Putamen (tissue), 1 donor: ENCODE measurements at regions not wholly inside any gene's neighbourhood (a gene's known extent, or its start where the extent isn't known, plus 50 kb on each side); places are given as distances from the start of the nearest gene placed in this dataset.

Experiments
- DNase-seq: peaks from one replicate; pipeline ENCODE4 v3.0.0-alpha.2; 2016; ENCODE audit warnings: low spot score

DNA sequence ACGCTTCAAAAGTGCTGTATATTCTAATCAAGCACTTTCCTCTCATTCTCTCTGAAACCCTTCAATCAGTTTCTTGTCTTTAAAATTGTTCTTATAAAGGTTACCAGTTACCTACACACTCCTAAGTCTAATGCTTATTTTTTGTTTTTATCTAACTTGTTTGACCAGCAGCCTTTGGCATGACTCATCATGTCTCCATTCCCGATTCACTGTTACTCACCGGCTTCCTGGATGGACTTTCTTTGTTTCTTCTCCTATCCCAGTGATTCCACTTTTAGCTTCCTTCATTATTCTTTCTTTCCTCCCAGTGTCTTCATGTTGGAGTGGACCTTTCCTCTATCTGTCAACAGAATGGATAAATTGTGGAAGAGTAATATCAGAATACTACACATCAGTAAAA is 368.6 kb upstream of the CCDC196 start:
- no peak for DNase-seq

DNA sequence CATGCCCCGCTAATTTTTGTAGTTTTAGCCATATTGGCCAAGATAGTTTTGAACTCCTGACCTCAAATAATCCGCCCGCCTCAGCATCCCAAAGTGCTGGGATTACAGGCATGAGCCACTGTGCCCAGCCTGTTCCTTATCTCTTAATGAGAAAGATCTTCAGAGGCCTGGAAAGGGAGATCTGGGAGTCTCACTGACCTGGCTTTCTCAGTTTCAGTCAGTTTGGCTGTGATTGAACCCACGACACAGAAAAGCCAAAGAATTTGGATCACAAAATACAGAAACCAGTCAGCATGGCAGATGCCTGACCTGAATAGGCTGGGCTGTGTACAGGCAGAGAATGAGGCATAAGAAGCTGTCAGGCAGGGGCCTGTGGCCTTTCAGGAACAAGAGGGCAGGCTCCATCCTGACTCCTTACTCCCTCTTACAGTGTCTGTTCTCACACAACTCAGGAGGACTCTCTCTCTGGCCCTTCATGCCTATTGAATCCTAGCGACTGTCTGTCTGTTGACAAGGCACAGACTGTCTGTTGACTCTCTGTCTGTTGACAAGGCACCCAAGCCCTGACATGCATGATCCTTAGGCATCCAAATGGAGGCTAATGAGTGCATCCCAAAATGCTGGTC is 366.5 kb upstream of the CCDC196 start:
- DNase-seq, result no peak

DNA sequence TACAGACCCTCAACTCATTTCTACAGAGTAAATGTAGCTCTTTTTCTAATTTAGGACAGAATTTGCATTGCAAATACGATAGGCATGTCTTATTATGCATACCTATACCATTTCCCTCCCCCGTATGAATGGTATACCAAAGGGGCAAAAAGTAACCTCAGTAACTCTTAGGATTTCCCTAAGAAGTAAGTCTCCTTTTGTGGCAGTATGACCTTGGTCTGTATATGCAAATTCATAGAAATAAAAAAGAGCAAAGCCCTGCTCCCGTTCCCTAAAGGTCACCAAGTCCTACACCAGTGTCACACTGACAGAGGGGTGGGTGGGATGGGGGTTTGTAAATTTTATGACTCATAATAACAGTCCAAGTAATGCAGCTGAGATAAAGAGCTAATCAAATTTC is 365.8 kb upstream of the CCDC196 start:
- DNase-seq, result no peak

GRCh38 chr14:66121859-66122258 is 364.3 kb upstream of the CCDC196 start:
- DNase-seq, result no peak

- no peak for DNase-seq
Measured at GRCh38 chr14:66129224-66129623, 356.9 kb upstream of the CCDC196 start.

DNA sequence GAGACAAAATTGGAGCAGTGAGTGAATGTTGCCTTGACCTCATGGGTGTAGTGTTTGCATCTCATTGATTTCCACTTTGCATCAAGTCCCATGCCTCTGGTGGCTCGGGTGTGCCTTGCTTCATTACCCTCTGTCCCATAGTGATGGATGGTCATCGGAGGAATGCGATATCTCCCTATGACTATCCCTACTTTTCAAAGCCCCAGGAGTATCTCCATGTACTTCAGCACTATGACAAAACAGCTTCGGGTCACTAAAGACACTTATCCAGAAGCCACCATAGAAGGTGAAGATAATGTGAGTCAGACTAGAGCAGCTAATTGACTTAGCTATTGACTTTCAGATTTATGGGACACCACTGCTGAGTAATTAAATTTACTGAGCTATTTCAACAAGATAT is 355.1 kb upstream of the CCDC196 start:
- no peak for DNase-seq

DNA sequence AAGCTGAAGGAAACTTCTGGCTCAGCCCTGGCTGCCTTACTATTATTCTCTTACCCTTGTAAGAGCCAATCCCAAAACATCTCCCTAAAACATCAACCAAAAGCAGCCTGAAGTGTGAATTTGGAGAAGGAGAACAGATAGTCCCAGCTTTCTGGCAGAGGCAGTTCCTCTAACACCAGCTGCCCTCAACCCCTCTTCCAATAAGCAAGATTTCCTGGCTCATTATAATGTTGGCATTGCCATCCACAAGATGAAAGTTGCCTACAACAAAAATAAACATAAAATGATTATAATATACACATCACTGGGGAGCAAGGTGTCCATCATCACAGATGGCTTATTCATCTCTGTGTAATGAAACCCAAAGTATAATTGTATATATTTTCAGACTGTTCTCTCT is 352.5 kb upstream of the CCDC196 start:
- no peak for DNase-seq

DNA sequence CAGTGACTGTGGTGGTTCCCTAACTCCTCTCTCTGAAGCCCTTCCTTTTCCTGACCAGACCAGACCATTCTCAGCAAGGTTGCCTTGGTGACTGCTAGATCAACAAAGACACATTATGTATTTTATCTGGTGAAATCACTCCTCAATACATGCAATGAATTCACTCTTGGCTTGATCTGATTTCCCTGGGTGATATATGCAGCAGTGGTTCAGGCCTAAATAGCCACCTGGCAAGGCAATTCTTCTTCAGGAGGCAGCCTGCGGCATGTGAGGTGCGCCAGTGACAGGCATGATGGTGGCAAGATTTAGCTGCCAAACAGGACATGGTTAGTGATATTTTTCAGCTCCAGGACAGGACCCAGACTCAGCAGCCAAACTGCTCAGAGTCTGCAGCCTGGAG is 350.3 kb upstream of the CCDC196 start:
- DNase-seq, result no peak

- no peak for DNase-seq
Measured at GRCh38 chr14:66137081-66137480, 349.1 kb upstream of the CCDC196 start.

GRCh38 chr14:66139432-66139831 is 346.7 kb upstream of the CCDC196 start:
- no peak for DNase-seq

GRCh38 chr14:66140213-66140918 is 345.8 kb upstream of the CCDC196 start:
- no peak for DNase-seq

GRCh38 chr14:66140963-66141362 is 345.2 kb upstream of the CCDC196 start:
- DNase-seq, result no peak

DNA sequence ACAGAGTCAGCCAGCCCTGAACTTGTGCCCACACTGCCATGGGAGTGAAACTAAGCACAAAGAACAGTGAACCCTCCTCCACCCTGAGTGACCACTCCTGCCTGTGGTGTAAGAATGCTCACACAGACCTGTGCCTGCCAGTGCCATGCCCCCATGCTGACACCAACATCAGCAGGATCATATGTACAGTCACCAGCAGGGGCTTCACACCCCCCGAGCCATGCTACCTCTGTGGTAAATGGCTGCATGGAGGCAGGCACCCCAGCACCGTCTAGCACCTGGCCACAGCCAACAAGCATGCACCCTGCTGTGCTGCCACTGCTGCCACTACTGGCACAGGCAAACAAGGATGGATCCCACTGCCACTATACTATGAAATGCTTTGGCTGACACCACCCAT is 344.4 kb upstream of the CCDC196 start:
- DNase-seq, result no peak

- DNase-seq, result no peak
Measured at GRCh38 chr14:66143387-66144112, 342.6 kb upstream of the CCDC196 start.

- no peak for DNase-seq
Measured at GRCh38 chr14:66152302-66152701, 333.9 kb upstream of the CCDC196 start.

DNA sequence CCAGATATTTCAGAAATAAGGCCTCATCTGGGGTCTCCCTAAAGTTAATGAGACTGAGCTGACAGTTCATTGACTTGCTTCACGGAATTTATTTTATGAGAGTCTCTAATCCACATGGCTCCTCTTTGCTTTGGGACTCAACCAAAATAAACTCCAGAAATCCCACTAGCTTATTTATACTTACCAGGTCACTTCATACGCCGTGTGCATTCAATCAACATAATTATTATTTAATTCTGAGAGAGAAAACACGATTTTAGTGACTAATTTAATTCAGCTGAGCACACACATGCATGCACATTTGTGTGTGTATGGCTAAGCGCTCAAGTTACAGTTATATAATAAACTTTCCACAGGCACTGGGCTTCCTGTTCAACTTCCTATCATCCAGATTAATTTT is 333.4 kb upstream of the CCDC196 start:
- no peak for DNase-seq

GRCh38 chr14:66163023-66163422 is 323.1 kb upstream of the CCDC196 start:
- no peak for DNase-seq

DNA sequence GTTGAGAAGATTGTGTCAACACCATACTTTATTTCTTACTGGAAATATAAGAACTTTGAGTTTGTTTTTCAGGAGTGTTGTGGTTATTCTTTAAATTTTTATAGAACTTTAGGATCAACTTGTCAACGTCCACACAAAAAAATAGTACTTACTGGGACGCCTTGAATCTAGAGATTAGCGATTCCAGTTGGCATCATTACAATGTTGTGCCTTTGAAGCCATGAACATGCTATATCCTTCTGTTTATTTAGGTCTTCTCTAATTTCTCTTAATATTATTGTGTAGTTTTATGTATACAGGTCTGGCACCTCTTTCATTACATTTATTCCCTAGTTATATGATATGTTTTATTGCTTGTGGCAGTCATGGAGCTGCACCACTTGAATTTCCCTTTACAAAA is 320.8 kb upstream of the CCDC196 start:
- DNase-seq, result no peak

GRCh38 chr14:66174453-66174891 is 311.7 kb upstream of the CCDC196 start:
- DNase-seq, result no peak

- no peak for DNase-seq
Measured at GRCh38 chr14:66177935-66178334, 308.2 kb upstream of the CCDC196 start.

- no peak for DNase-seq
Measured at GRCh38 chr14:66196670-66197069, 289.5 kb upstream of the CCDC196 start.

- DNase-seq, result no peak
Measured at GRCh38 chr14:66197276-66197675, 288.9 kb upstream of the CCDC196 start.

GRCh38 chr14:66206554-66206953 is 279.6 kb upstream of the CCDC196 start:
- no peak for DNase-seq
